ENCODE measurements at regions not wholly inside any gene's neighbourhood (a gene's known extent, or its start where the extent isn't known, plus 50 kb on each side); places are given as distances from the start of the nearest gene placed in this dataset.

DNA sequence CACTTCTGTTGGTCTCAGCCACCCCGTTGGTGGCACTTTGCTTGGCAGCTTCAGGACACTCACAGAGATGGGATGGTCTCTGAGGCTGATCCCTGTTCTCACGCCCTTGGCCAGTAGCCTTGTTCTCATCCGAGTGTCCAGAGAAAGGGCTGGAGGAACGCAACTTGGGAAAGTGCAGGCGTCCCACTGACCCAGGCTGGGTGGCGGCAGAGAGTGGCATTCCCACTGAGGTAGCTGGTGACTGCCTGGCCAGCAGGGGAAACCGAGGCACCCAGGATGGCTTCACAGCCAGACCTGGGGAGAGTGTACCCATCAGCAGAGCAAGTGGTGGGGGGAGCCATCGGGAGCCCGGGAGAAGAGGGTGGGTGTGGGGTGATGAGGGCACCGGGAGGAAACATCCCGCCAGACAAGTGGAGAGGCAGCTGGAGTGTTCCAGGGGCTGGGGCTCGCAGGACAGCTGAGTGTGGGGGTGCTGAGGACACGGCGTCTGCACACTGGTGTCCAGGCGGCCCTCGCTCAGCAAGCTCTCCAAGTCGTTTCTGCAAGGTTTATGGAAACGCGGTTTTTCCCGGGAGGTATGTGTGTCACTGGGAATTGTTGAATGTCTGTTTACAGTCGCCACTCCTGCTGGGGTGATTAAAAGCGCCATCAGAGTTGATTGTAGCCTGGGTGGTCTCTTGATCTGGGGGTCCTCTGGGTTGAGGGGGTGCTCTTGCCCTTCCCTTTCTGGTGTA, 97.8 kb downstream of the SIK1 start:
- no peaks in the 10 kb centered on the region for H3K36me3 ChIP-seq
- TF ChIP-seq CTCF (IDR thresholded peaks at IDR 0.05) = no peak
- no peak overlapping the region for H3K27ac ChIP-seq
- no peak for DNase-seq (ENCODE audit: low spot score in 2 of 2)
- intact Hi-C loops (cut with DNase I) = no loop called here
- no peaks in the 10 kb centered on the region for H3K4me1 ChIP-seq
- H3K9me3 ChIP-seq = no peaks in the 10 kb centered on the region
- H3K4me3 ChIP-seq = no peak overlapping the region
- no peaks in the 10 kb centered on the region for H3K27me3 ChIP-seq

DNA sequence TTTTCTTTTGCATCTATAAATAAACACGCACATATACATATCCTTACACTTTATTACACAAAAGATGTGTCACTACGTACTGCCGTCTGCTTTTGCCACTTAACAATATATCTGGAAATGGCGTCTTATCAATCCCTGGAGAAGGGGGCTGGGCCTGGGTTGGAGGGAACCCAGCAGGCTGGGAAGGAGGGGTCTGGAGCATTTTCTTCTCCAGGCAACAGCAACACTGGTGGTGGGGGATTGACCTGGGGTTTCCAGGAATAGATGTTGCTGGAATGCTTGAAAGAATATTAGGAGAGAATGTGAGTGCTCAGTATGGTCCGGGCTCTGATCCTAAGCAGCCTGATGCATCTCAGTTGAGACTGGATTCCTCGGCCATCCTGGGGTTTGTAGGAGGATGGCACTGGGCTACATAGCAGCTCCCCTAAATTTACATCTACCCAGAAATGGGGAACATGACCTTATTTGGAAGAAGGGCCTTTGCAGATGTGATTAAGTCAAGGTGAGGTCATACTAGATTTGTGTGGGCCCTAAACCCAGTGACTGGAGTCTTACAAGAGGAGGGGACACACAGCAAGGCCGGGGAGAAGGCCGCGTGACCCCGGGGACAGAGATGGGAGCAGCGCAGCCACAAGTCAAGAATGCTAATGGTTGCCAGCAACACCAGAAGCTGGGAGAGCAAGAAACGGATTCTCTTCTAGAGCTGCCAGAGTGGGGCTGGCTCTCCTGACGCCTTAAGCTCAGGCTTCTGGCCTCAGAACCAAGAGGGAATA, 98.6 kb downstream of the SIK1 start:
- Histone ChIP-seq H3K4me1 (no peaks in the 10 kb centered on the region), H3K4me3 (no peak overlapping the region), H3K27ac (no peak overlapping the region), H3K9me3 (no peaks in the 10 kb centered on the region), H3K36me3 (no peaks in the 10 kb centered on the region), H3K27me3 (no peaks in the 10 kb centered on the region)
- no peak for DNase-seq (ENCODE audit: low spot score in 2 of 2)
- TF ChIP-seq CTCF (IDR thresholded peaks at IDR 0.05) = no peak
- intact Hi-C loops (cut with DNase I) = no loop called here

DNA sequence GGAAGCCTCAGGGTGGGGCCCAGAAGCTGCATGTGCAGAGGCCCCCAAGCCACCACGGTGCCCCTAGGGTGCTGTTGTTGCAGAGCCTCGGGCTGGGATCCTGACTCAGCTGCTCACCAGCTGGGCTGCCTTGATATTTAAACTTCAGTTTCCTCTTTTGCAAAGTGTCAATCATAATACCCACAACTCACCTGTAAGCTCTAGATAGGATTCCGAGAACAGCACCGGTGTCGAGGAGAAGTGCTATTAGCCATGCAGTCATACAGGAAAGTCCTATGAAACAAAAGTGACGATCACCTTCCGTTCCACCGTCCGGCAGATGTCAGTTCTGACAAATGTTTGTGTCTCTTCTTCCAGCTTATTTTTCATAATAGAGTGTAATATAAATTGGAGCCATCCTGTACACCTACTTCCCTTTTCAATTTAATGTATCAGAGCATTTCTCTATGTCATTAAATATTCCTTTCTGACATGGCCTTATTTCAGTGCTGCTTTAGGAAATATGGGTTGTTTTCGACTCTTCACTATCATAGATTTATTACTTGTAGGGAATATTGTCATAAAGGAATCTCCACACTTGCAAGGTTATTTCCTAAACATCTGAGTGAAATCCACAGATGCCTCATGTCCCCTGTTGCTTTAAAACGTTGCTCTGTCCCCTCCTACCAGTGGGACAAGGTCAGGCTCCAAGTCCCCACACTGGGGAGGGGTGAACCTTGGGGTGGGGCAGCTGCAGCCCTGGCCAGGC, 100.8 kb downstream of the SIK1 start:
- Histone ChIP-seq H3K4me3 (no peak overlapping the region), H3K27me3 (no peaks in the 10 kb centered on the region), H3K36me3 (no peaks in the 10 kb centered on the region), H3K27ac (no peak overlapping the region), H3K9me3 (no peaks in the 10 kb centered on the region), H3K4me1 (no peaks in the 10 kb centered on the region)
- no peak for DNase-seq (ENCODE audit: low spot score in 2 of 2)
- intact Hi-C loops (cut with DNase I) = no loop called here
- no peak for TF ChIP-seq CTCF (IDR thresholded peaks at IDR 0.05)

DNA sequence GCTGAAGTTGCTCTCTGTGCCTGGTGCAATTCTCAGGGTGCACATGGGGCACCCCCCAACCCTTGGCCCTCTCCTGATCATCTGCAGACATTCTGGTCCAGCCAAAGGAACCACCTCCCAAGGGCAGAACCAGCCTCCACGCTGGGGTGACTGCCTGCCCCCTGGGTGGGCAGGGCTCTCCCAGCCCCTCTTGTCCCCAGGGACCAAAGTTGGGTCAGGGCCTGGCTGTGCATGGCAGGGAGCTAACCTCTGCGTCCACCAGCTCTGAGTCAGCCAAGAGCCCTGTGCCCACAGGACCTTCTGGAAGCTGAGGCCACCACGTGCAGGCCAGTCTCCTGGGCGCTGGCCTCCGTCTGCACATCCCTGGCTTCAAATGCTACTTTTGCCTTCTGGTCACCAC, 101.9 kb downstream of the SIK1 start:
- no peak for DNase-seq (ENCODE audit: low spot score in 2 of 2)
- H3K4me1 ChIP-seq = no peaks in the 10 kb centered on the region
- no peak for TF ChIP-seq CTCF (IDR thresholded peaks at IDR 0.05)
- H3K27ac ChIP-seq = no peak overlapping the region
- no peaks in the 10 kb centered on the region for H3K9me3 ChIP-seq
- no peaks in the 10 kb centered on the region for H3K27me3 ChIP-seq
- intact Hi-C loops (cut with DNase I) = no loop called here
- H3K4me3 ChIP-seq = no peak overlapping the region
- H3K36me3 ChIP-seq = no peaks in the 10 kb centered on the region

DNA sequence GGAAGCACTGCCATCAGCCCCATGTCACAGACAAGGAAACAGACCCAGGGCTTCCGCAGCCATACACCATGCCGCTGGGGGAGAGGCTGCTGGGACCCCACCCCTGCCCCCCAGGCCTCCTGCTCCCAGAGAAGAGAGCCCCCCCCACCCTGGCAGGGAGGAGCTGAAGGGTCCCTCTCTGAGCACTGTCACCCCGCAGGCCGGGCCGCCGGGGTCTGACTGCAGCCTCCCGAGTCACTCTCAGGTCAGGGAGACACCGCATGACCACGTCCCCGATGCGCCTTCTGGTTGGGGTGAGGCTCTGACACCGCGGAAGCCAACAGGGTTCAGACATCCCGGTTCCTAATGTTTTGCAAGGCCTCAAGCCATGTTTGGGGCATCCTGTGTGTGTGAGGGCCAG, 102.3 kb downstream of the SIK1 start:
- no peak for DNase-seq (ENCODE audit: low spot score in 2 of 2)
- Histone ChIP-seq H3K27me3 (no peaks in the 10 kb centered on the region), H3K27ac (no peak overlapping the region), H3K9me3 (no peaks in the 10 kb centered on the region), H3K4me1 (no peaks in the 10 kb centered on the region), H3K36me3 (no peaks in the 10 kb centered on the region), H3K4me3 (no peak overlapping the region)
- no peak for TF ChIP-seq CTCF (IDR thresholded peaks at IDR 0.05)
- intact Hi-C loops (cut with DNase I) = no loop called here

Data from ascending aorta (tissue), 2 donors.